Tibial nerve (tissue), 3 donors: ENCODE measurements at regions not wholly inside any gene's neighbourhood (a gene's known extent, or its start where the extent isn't known, plus 50 kb on each side); places are given as distances from the start of the nearest gene placed in this dataset.

Source experiments
- POLR2A ChIP-seq, 2 donors: fragments of 450-650 bp; IDR thresholded peaks; one replicate each; pipeline ENCODE4 v1.6.1; 2017; ENCODE audit warnings: antibody characterized with exemption in 2 of 2, mild to moderate bottlenecking in 2 of 2, moderate library complexity in 2 of 2
- TF ChIP-seq, protein P1 (sequence below), 5 experiments: fragments of 200-600 bp in 3 of 5; fragments of 450-650 bp in 2 of 5; sonication (generic) in 3 of 5; IDR thresholded peaks; one replicate each; pipeline ENCODE4 v1.5.1; 2016 to 2019; ENCODE audit warnings: antibody characterized with exemption in 5 of 5, mild to moderate bottlenecking in 3 of 5, moderate library complexity in 2 of 5

DNA sequence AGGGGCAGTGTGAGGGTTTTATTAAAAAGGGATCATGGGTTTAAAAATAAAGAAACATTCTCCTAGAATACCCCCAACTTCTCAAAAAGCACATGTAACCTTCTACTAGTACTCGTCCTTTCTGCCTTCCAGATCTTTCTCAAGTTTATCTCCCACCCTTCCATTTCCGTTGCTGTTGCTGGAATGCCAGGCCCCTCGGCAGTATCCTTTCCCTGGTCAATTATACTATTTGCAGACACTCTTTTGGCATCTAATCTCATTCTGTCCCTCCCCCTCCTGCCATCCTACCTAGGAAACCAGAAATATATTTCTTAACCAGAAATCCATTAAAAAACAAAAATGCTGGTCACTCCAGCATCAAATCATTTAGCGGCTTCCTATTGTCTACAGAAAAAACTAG is 198.2 kb upstream of the ATP2B1 start:
- TF ChIP-seq, protein P1, sequence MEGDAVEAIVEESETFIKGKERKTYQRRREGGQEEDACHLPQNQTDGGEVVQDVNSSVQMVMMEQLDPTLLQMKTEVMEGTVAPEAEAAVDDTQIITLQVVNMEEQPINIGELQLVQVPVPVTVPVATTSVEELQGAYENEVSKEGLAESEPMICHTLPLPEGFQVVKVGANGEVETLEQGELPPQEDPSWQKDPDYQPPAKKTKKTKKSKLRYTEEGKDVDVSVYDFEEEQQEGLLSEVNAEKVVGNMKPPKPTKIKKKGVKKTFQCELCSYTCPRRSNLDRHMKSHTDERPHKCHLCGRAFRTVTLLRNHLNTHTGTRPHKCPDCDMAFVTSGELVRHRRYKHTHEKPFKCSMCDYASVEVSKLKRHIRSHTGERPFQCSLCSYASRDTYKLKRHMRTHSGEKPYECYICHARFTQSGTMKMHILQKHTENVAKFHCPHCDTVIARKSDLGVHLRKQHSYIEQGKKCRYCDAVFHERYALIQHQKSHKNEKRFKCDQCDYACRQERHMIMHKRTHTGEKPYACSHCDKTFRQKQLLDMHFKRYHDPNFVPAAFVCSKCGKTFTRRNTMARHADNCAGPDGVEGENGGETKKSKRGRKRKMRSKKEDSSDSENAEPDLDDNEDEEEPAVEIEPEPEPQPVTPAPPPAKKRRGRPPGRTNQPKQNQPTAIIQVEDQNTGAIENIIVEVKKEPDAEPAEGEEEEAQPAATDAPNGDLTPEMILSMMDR (IDR thresholded peaks at IDR 0.05), result no peak
- no peak for TF ChIP-seq POLR2A (IDR thresholded peaks at IDR 0.05)
